ENCODE measurements at regions not wholly inside any gene's neighbourhood (a gene's known extent, or its start where the extent isn't known, plus 50 kb on each side); places are given as distances from the start of the nearest gene placed in this dataset.

- DNase-seq (ENCODE audit: extremely low read depth, insufficient read length): no peak
- TF ChIP-seq CTCF (IDR thresholded peaks at IDR 0.05; ENCODE audit: insufficient read depth, low read length, poor library complexity, severe bottlenecking): no peak
- no peak overlapping the region for H3K4me3 ChIP-seq (replicated peaks; ENCODE audit: low read depth, low read length)
- H3K36me3 ChIP-seq (ENCODE audit: control insufficient read depth, insufficient read depth, low read length): no peaks in the 10 kb centered on the region
- H3K27me3 ChIP-seq (replicated peaks; ENCODE audit: control insufficient read depth, insufficient read depth, low read length): no peaks in the 10 kb centered on the region
Observed at GRCh38 chr3:113058188-113058587, 67.4 kb downstream of the GTPBP8 start.

- H3K36me3 ChIP-seq (ENCODE audit: control insufficient read depth, insufficient read depth, low read length): no peaks in the 10 kb centered on the region
- no peak overlapping the region for H3K4me3 ChIP-seq (replicated peaks; ENCODE audit: low read depth, low read length)
- no peaks in the 10 kb centered on the region for H3K27me3 ChIP-seq (replicated peaks; ENCODE audit: control insufficient read depth, insufficient read depth, low read length)
- TF ChIP-seq CTCF (IDR thresholded peaks at IDR 0.05; ENCODE audit: insufficient read depth, low read length, poor library complexity, severe bottlenecking): no peak
- DNase-seq (ENCODE audit: extremely low read depth, insufficient read length): no peak
Observed at GRCh38 chr3:113062705-113063104, 71.9 kb downstream of the GTPBP8 start.

- no peaks in the 10 kb centered on the region for H3K36me3 ChIP-seq (ENCODE audit: control insufficient read depth, insufficient read depth, low read length)
- H3K27me3 ChIP-seq (replicated peaks; ENCODE audit: control insufficient read depth, insufficient read depth, low read length): no peaks in the 10 kb centered on the region
- DNase-seq (ENCODE audit: extremely low read depth, insufficient read length): no peak
- TF ChIP-seq CTCF (IDR thresholded peaks at IDR 0.05; ENCODE audit: insufficient read depth, low read length, poor library complexity, severe bottlenecking): no peak
- no peak overlapping the region for H3K4me3 ChIP-seq (replicated peaks; ENCODE audit: low read depth, low read length)
Observed at GRCh38 chr3:113063126-113063894, 72.5 kb downstream of the GTPBP8 start.

- Histone ChIP-seq H3K36me3 (ENCODE audit: control insufficient read depth, insufficient read depth, low read length) (no peaks in the 10 kb centered on the region), H3K27me3 (replicated peaks; ENCODE audit: control insufficient read depth, insufficient read depth, low read length) (no peaks in the 10 kb centered on the region), H3K4me3 (replicated peaks; ENCODE audit: low read depth, low read length) (no peak overlapping the region)
- no peak for TF ChIP-seq CTCF (IDR thresholded peaks at IDR 0.05; ENCODE audit: insufficient read depth, low read length, poor library complexity, severe bottlenecking)
- no peak for DNase-seq (ENCODE audit: extremely low read depth, insufficient read length)
Observed at GRCh38 chr3:113064183-113064582, 73.4 kb downstream of the GTPBP8 start.

GRCh38 chr3:113065336-113065735, 74.6 kb downstream of the GTPBP8 start:
- no peaks in the 10 kb centered on the region for H3K36me3 ChIP-seq (ENCODE audit: control insufficient read depth, insufficient read depth, low read length)
- no peaks in the 10 kb centered on the region for H3K27me3 ChIP-seq (replicated peaks; ENCODE audit: control insufficient read depth, insufficient read depth, low read length)
- no peak overlapping the region for H3K4me3 ChIP-seq (replicated peaks; ENCODE audit: low read depth, low read length)
- TF ChIP-seq CTCF (IDR thresholded peaks at IDR 0.05; ENCODE audit: insufficient read depth, low read length, poor library complexity, severe bottlenecking): no peak
- DNase-seq (ENCODE audit: extremely low read depth, insufficient read length): no peak
